ENCODE measurements at regions not wholly inside any gene's neighbourhood (a gene's known extent, or its start where the extent isn't known, plus 50 kb on each side); places are given as distances from the start of the nearest gene placed in this dataset.
"Not testable (repeated sequence)": the region's sequence is repeated elsewhere in the genome, so short reads cannot be mapped to it uniquely, and the experiment has no call there.

- no peak for DNase-seq (ENCODE audit: low read depth in 2 of 3, low spot score in 2 of 3)
Measured at GRCh38 chr1:181191494-181192040, 103.1 kb downstream of the IER5 start.

GRCh38 chr1:181192316-181192715, 103.8 kb downstream of the IER5 start:
- no peak for DNase-seq (ENCODE audit: low read depth in 2 of 3, low spot score in 2 of 3)

GRCh38 chr1:181202986-181203555, 114.6 kb downstream of the IER5 start:
- DNase-seq (ENCODE audit: low read depth in 2 of 3, low spot score in 2 of 3): no peak

GRCh38 chr1:181204530-181204929, 116.0 kb downstream of the IER5 start:
- no peak for DNase-seq (ENCODE audit: low read depth in 2 of 3, low spot score in 2 of 3)

- DNase-seq (ENCODE audit: low read depth in 2 of 3, low spot score in 2 of 3): no peak
Measured at GRCh38 chr1:181205901-181206300, 117.4 kb downstream of the IER5 start.

- DNase-seq (ENCODE audit: low read depth in 2 of 3, low spot score in 2 of 3): no peak
Measured at GRCh38 chr1:181206513-181206912, 118.0 kb downstream of the IER5 start.

GRCh38 chr1:181206979-181207790, 118.7 kb downstream of the IER5 start:
- no peak for DNase-seq (ENCODE audit: low read depth in 2 of 3, low spot score in 2 of 3)

- no peak for DNase-seq (ENCODE audit: low read depth in 2 of 3, low spot score in 2 of 3)
Measured at GRCh38 chr1:181208083-181208482, 119.6 kb downstream of the IER5 start.

- no peak for DNase-seq (ENCODE audit: low read depth in 2 of 3, low spot score in 2 of 3)
Measured at GRCh38 chr1:181208967-181209366, 120.5 kb downstream of the IER5 start.

- no peak for DNase-seq (ENCODE audit: low read depth in 2 of 3, low spot score in 2 of 3)
Measured at GRCh38 chr1:181213056-181213455, 124.6 kb downstream of the IER5 start.

GRCh38 chr1:181216591-181216994, 128.1 kb downstream of the IER5 start:
- DNase-seq (ENCODE audit: low read depth in 2 of 3, low spot score in 2 of 3): no peak

- DNase-seq (ENCODE audit: low read depth in 2 of 3, low spot score in 2 of 3): no peak
Measured at GRCh38 chr1:181219938-181220337, 131.4 kb downstream of the IER5 start.

- no peak for DNase-seq (ENCODE audit: low read depth in 2 of 3, low spot score in 2 of 3)
Measured at GRCh38 chr1:181221078-181221477, 132.6 kb downstream of the IER5 start.

- DNase-seq (ENCODE audit: low read depth in 2 of 3, low spot score in 2 of 3): no peak
Measured at GRCh38 chr1:181222972-181223505, 134.5 kb downstream of the IER5 start.

- DNase-seq (ENCODE audit: low read depth in 2 of 3, low spot score in 2 of 3): not testable (repeated sequence)
Measured at GRCh38 chr1:181226728-181227127, 138.2 kb downstream of the IER5 start.

GRCh38 chr1:181239086-181239485, 150.6 kb downstream of the IER5 start:
- DNase-seq (ENCODE audit: low read depth in 2 of 3, low spot score in 2 of 3): no peak

- not testable (repeated sequence) for DNase-seq (ENCODE audit: low read depth in 2 of 3, low spot score in 2 of 3)
Measured at GRCh38 chr1:181246320-181246719, 157.8 kb downstream of the IER5 start.

- not testable (repeated sequence) for DNase-seq (ENCODE audit: low read depth in 2 of 3, low spot score in 2 of 3)
Measured at GRCh38 chr1:181248361-181248760, 159.9 kb downstream of the IER5 start.

- no peak for DNase-seq (ENCODE audit: low read depth in 2 of 3, low spot score in 2 of 3)
Measured at GRCh38 chr1:181249186-181249585, 160.7 kb downstream of the IER5 start.

GRCh38 chr1:181250038-181250437, 161.5 kb downstream of the IER5 start:
- no peak for DNase-seq (ENCODE audit: low read depth in 2 of 3, low spot score in 2 of 3)

- DNase-seq (ENCODE audit: low read depth in 2 of 3, low spot score in 2 of 3): no peak
Measured at GRCh38 chr1:181251001-181251712, 162.7 kb downstream of the IER5 start.
